Stimulated activated CD8-positive, alpha-beta memory T cell treated with anti-CD3 and anti-CD28 coated beads, Interleukin-7, amount 100 ng/mL, for 24 hours (primary cell): ENCODE measurements at regions not wholly inside any gene's neighbourhood (a gene's known extent, or its start where the extent isn't known, plus 50 kb on each side); places are given as distances from the start of the nearest gene placed in this dataset.
A peak's percentile ranks its signal among the peaks of the same experiment; 100 is the strongest.

ENCODE experiments used
- DNase-seq: peaks from one replicate; pipeline ENCODE4 v3.0.0-alpha.2; 2020; ENCODE audit warnings: low read depth

- no peak for DNase-seq
These were observed 285.5 kb downstream of the HACE1 start for GRCh38 chr6:104574135-104574750.

DNA sequence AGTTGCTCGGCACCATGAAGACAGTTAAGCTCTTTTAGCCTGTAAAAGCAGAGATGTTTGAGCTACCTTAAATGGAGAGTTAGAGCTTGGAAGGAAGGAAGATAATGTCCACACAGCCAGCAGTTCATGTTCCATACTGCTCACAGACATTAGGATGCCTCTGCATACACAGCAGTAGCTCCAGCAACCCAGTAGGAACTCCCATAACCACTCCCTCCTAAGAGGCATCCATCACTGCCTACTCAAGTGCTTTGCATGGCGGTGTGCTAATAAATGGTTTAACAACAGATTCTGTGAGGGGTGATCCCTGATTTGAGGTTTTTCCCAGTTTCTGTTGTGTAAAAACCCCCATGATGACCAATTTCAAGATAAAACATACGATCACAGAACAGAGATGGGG, 286.4 kb downstream of the HACE1 start:
- no peak for DNase-seq

DNA sequence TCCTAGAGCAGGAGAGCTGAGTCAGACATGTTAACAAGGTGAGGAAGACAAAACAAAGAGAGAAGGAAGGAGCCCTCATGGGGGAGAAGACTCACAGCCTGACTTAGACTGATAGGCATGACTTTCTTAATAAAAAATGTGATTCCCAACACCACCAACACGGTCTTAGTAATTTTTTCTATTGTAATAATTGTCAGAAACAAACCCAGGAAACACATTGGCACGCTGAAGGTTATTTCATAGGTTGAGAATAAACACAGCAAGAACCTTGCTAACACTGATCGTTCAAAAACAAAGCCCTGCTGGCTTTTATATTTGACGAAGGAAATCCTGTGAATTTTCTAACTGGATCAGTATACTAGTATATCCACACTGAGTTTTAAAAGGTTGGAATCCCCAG, 286.8 kb downstream of the HACE1 start:
- DNase-seq: no peak

GRCh38 chr6:104566411-104566810, 293.3 kb downstream of the HACE1 start:
- DNase-seq: no peak

DNA sequence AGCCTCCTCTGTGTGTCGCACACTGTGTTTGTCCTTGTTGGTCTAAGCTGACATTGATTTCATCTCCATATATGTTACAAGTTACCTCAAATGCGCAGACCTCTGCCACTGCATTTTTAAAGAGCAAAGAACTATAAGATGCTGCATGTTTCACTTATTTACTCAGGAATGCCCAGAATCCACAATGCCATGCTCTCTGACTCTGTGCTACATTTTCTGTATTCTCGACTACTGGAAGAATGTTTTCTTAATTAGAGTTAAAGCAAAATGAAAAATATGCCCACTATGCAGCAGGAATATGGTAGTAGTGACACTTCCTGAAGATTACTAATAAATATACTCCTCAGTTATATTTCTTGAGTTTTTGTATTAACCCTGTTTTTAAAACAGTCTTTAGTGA, 296.4 kb downstream of the HACE1 start:
- DNase-seq: no peak

GRCh38 chr6:104559435-104560202, 300.1 kb downstream of the HACE1 start:
- no peak for DNase-seq

GRCh38 chr6:104558746-104559145, 301.0 kb downstream of the HACE1 start:
- no peak for DNase-seq

DNA sequence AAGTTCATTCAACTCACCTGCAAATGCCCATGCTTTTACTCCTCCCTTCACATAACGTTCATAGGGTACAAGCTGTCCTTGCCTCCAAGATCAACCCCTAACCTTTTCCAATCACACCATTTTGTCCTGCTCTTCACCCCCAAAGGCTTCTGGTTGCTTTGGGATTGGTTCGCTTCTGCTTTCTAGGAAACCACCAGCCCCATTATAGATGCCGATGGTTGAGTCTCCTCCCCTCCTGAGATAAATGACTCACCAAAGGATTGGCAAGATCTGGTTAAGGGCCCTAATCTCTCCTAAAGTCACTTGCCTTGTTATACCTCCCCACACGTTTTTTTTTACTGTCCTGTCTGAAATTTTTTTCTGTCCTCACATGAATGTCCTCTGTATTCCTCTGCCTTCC, 311.4 kb downstream of the HACE1 start:
- no peak for DNase-seq

DNA sequence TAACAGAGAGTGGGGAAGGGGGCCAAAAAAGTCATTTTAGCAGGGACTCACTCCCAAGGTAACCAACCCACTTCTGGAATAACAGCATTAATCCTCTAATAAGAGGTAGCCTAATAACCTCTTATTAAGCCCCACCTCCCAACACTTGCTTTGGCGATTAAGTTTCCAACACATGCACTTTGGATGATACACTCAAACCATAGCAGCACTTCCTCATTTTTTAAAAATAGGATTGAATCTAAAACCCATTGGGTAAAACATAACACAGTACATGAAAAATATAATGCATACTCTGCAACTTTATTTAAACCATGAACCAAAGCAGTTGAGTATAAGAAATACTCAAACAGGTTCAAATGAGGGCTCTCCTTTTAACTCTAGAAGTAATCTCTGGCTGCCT, 318.3 kb downstream of the HACE1 start:
- DNase-seq: no peak

DNA sequence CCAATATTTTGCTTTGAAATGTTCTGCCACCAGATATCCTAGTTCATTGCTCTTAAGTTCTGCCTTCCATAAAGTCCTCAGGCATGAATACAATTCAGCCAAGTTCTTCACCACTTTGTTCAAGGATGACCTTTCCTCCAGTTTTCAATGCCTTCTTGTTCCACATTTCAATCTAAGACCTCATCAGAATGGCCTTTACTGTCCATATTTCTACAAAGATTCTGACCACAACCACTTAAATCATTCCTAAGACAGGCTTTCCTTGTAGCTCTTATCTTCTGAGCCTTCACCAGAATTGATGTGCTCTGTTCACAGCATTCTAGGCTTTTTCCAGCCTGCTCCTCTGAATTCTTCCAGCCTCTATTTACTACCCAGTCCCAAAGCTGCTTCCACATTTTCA, 319.0 kb downstream of the HACE1 start:
- no peak for DNase-seq

DNA sequence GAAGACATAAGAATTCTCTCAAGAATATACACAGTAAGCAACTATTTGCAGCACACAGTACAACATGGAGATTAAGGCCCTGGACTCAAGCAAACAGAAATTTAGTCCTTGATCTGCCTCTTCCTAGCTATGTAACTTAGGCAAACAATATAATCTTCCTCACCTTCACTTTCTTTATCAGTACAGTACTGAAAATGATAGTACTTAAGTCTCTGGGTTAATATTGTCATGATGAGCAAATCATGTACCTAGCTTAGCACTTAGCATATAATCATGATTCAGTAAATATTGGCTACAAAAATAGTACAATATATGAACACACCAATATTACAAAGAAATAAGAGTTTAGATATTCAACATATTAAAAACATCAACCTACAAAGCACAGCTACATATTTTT, 320.5 kb downstream of the HACE1 start:
- no peak for DNase-seq

DNA sequence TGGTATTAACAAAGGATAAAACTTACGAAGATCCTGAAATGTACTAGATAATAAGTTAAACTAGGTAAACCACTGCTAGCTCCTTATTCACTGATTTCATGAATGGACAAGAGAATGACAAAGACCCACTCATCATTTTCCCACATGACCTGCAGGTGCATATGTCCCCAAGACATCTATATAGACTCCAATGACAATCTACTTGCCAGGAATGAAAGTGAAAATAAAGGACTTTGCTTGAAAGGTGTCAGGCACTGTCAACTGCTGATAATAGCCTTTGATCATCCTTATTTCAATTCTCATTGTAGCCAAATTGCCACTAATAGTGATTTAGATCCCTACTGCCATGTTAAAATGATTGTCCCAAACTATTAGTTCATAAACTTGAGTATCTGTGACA, 321.8 kb downstream of the HACE1 start:
- no peak for DNase-seq

DNA sequence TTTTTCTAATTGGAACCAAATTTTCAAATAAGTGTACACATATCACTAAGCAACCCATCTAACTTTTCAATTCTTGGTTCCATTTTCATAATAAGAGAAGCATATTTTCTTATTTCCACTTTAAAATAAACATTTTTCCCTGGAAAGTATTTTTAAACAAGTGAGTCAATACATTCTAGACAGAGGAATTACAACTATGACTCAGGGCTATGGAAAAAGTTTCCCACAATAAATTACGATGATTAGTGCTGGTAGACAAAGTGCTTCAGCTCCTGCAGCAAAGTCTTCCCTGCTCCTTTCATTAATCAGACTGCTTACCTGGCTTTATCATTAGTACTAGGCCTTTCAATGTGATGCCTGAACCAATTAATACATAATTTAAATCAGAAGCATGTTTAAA, 322.5 kb downstream of the HACE1 start:
- no peak for DNase-seq

DNA sequence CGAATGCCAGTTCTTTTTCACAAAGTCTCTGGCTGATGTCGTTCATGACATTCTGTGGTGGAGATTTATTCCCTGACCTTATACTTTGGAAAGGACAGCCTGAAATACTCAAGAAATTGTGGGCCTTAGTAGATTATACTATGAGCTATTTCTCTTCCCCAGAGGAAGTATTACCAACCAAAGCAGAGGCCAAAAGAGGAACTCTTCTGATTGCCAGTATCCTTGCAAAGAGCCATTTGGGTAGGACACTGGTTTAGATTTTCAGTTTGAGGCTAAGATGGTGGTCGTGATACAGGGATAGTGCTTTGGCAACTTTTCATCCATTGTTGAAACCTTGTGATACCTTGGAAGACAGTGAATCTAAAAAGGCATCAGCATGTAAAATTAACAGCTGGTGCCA, 327.3 kb downstream of the HACE1 start:
- DNase-seq: no peak

DNA sequence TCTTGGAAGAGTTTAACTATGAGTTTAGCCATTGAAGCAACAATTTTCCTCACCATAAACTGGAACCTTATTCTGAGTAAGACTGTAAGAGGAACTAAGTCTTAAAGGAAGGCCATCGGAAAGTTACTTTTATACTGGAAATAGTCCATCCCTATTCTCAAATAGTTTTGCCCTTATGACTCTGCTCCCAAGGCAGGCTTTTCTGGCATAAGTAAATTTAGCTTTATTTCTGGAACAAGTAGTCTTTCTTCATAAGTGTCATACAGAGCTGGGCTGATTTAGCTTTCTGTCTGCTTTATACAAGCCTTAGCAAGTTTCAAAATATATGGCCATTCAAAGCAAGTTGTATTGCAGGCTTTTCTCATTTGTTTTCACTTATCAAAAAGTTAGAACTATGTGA, 328.1 kb downstream of the HACE1 start:
- DNase-seq: no peak

- DNase-seq: no peak
These were observed 331.8 kb downstream of the HACE1 start for GRCh38 chr6:104527761-104528415.

DNA sequence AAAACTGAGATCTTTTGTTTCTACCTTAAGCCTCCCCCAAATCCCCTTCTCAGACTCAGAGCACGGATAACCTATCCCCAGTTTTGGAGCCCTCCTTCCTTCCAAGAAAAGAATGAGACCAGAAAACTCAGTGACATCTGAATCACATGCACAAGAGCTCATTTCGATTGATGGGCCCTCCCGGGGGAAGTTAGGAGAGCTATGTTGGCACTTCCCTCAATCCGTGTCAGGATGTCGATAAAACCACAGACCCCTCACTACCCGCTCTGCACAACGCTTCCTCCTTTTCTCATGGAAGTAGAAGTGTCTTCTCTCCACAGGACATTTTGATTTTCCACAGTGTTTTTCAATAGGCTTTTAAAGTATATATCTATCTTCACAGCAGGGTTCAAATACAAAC, 332.4 kb downstream of the HACE1 start:
- no peak for DNase-seq

DNA sequence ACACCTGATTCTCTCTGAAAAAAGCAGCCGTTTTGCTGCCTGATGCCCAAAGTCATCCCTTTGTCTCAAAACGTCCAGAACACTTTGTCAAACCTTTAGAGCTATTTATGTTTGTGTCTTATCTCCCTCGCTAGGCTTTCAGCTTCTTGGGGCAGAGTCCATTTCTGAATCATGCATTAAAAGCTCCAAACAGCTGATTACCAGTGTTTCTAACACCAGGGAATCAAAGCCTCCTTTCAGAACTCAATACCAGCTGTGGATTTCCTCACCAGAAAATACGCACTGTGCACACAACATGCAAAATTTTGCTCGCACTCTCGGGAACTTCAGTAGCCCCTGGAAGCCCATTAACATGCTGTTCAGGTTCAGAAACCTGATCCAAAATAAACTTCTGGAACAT, 333.3 kb downstream of the HACE1 start:
- no peak for DNase-seq

GRCh38 chr6:104525677-104526322, 333.9 kb downstream of the HACE1 start:
- DNase-seq: peak; percentile 24

GRCh38 chr6:104522533-104522932, 337.2 kb downstream of the HACE1 start:
- DNase-seq: no peak

- DNase-seq: no peak
These were observed 338.5 kb downstream of the HACE1 start for GRCh38 chr6:104521176-104521575.

- no peak for DNase-seq
These were observed 340.2 kb downstream of the HACE1 start for GRCh38 chr6:104519566-104519965.

GRCh38 chr6:104509355-104509754, 350.4 kb downstream of the HACE1 start:
- DNase-seq: no peak
